Esophagus mucosa (tissue), 1 donor: ENCODE measurements at regions not wholly inside any gene's neighbourhood (a gene's known extent, or its start where the extent isn't known, plus 50 kb on each side); places are given as distances from the start of the nearest gene placed in this dataset.

Experiments used
- ATAC-seq: fragments of 200-7000 bp; cut with Tn5 transposase; one replicate; pipeline ENCODE4 v1.9.1; 2020
- donor health status: DM: yes; HTN: yes; CAD: no.

DNA sequence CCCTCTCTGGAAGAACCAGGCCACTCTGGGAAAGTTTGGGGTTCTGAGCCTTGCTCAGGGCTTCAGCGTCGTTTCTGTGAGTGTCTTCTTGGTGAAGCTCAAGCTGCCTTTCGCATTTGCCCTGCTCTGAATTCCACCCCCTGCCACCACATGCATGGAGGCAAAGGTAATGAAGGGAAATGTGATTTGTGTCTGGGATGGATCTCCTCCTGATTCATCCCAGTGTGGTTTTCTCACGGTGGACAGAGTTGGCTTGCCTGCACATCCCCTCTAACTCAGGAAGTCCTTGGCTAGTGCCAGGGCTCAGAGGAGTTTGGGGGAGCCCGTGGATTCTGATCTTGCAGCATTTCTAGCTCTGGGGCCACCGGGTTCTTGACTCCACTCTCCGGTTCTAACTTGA is 173.6 kb upstream of the RAB4A start:
- no peak for ATAC-seq

DNA sequence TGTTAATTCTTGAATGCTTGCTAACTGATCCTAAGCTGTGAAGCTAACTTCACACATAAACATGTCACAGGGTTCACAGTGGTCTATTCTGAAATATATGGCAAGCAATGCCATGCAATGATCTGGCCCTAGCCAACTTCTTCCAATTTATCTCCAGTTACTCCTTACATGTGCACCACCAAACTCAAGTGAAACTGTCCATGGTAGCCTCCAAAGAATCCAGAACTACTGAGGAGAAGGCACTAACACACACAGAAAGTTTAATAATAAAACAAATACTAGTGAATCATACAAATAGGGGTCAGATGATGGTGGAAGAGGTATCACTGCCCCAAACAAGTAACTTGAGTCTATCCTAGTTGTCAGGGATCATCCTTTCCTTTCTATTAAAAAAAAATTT is 172.6 kb upstream of the RAB4A start:
- ATAC-seq, result no peak

- no peak for ATAC-seq
These were observed 171.9 kb upstream of the RAB4A start for GRCh38 chr1:229098903-229099578.

DNA sequence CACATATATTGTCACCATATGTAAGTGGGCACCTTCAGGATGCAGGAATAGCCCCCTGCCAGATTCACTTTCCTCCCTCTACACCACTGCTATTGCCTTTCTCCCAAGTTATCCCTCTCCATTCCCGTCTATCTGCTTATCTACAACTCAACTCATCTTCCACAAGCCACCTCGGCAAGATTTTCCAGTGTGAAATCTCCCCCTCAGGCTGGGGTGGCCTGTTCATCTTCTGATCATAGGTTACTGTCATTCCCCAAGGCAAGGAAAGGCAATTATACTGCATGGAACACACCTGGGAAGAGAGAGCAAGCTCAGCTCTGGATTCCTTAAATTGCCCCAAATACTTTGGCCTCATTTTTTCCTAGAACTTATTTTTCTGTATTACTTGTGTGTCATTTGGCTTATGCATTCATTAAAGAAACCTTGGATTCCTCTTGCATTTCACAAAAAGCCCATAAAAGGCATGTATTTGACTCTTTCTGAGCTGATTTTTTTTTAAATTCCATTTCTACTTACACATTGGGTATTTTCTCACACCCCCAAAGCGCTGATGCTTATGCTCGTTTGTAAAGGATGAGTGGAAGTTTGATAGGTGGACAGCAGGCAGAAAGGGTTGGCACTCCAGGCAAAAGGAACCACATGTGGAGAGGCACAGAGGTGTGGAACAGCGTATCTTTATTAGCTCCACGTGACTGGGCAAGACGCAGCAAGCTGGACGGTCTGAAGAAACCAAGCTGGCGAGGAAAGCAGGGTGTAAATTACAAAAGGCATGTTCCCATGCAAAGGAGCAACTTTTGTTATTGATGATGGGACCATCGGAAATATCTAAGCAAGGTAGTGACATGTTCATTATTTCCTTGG is 169.7 kb upstream of the RAB4A start:
- peak; percentile 75 for ATAC-seq

DNA sequence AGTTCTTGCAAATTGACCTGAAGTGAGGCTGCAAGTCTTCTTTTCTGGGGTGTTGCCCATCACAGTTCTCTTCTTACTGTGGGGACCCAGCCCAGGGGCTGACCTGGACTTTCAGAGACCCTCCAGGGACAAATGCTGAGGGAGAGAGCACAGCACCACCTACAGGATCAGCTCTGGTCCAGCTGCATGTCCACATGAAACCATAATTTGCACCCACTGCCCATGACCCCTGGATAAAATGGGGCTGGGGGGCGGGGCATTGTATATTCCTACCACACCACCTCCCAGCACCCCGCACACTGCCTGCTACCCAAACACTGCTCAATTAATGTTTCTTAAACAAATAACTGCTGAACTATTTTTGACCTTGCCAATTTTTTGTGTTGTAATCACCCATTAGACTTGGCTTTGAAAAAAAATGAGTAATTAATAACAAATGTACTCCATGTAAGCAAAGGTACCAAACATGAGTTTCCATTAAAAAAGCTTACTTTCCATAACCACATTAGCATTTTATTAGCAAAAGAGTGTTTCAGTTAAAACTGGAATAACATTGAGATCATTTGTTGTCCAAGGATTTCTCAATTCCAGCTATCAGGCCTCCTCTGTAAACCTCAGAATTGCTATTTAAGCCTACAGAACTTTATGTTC is 168.0 kb upstream of the RAB4A start:
- no peak for ATAC-seq

DNA sequence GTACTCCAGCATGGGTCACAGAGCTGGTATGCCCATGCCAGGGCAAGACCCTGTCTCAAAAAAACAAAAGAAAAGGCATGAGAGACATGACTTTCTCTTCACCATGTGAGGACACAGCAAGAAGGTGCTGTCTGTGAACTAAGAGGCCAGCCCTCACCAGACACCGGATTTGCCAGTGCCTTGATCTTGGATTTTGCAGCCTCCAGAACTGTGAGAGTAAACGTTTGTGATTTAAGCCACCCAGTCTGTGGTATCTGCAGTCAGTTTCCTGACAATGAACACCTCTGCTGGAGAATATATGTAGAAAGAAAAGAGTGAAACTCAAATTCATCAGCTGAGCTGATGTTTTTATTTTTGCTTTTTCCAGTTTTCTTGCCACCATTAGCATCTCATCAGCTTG is 166.3 kb upstream of the RAB4A start:
- no peak for ATAC-seq

DNA sequence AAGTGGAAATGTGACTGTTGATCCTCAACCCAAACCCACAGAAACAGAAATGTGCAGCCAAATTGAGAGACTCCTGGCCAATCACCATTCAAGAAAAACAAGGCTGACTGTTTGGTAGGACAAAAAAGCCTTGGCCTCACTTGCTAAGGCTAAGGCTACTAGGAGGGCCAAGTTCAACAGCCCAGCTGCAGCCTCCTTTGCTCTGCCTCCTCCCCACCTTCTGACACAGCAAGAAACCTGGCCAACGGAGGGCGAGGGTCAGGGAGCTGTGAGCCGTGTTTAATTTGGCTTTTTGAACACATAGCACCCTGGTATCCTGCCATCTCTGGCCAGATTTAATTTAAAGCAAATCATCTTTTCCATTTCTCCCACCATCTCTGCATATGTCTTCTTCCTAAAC is 165.8 kb upstream of the RAB4A start:
- no peak for ATAC-seq

- ATAC-seq, result no peak
These were observed 164.9 kb upstream of the RAB4A start for GRCh38 chr1:229105822-229106525.

- ATAC-seq, result no peak
These were observed 164.3 kb upstream of the RAB4A start for GRCh38 chr1:229106526-229107125.

- no peak for ATAC-seq
These were observed 163.6 kb upstream of the RAB4A start for GRCh38 chr1:229107304-229107815.

DNA sequence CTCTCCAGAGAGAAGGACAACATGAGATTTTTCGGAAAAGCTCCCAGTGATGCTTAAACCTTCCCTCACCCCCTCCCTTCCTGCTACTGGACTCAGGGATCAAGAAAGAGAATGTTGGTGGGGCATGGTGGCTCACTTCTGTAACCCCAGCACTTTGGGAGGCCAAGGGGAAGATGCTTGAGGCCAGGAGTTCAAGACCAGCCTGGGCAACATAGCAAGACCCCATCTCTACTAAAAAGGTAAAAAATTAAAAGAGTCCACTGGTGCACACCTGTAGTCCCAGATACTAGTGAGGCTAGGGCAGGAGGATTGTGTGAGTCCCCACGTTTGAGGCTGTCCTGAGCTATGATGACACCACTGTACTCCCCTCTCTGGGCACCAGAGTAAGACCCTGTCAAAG is 162.9 kb upstream of the RAB4A start:
- ATAC-seq, result no peak

GRCh38 chr1:229108598-229109201 is 162.2 kb upstream of the RAB4A start:
- no peak for ATAC-seq

- ATAC-seq, result no peak
These were observed 161.6 kb upstream of the RAB4A start for GRCh38 chr1:229109320-229109761.

GRCh38 chr1:229110986-229111385 is 159.9 kb upstream of the RAB4A start:
- no peak for ATAC-seq

DNA sequence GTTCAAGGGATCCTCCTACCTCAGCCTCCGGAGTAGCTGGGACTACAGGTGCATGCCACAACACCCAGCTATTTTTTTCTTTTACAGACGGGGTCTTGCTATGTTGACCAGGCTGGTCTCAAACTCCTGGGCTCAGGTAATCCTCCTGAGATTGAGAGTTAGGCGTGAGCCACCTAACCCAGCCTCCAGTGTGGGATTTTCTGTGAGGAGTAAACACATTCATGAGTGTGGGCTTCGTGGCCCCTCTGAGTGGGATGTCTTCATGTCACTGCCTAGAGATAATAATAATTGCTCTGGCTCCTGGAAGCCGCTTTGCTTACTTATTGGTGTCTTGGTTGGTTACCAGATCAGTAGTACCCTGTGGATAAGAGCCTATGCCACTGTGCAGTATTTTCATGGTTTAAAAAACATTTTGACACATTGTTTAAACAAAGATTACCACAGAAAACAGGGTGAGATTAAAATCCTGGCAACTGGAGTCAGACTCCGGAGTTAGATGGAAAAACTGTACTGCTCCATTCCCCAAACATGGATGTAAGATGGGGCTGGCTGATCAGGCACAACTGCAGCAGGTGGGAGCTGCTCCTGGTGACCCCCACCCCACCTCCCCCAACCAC is 159.1 kb upstream of the RAB4A start:
- no peak for ATAC-seq

DNA sequence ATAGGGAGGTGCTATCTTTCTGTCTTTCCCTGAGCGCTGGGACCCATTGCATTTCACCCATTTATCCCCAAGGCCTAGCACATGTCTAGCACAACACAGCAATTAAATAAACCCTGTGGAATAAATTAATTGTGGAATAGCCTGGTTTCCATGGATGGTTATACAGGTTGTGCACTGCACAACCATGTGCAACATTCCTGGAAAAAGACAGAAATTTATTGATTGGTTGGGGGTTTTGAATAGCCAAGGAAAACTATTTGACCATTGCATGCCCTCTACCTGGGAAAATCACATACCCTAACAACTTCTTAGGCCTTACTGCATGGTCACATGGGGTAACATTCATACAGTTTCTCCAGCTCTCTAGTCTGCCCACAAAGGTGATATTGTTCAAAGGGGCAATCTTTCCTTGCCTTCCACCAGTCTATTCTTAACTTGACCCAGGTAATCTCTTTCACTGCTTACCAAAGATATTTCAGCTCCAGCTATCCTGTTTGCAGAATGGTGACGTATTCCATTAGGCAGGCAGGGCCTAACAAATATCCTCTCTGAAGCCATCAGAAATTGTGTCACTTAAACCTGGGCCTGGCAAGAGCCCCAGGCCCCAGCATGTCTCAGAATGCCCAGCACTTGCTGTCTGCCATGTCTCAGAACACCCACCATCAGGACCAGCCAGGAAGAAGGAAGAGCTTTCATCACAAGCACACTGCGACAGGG is 157.9 kb upstream of the RAB4A start:
- ATAC-seq, result no peak

DNA sequence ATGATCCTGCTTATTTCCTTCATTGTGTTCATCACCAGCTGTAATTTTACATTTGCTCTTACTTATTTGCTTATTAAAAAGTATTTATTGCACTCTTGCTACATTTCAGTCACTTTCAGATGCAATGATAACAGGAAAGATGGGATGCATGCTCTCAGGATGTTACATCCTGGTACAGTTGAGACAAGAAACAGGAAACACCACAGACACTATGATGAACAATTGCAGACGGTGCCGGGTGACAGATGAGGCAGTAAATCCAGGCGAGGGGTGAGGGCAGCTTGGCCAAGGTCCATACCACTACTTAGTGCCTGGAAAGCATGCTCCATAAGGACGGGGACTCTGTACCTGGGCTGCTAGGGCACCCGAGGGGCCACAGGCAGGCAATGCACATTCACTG is 156.6 kb upstream of the RAB4A start:
- no peak for ATAC-seq

- no peak for ATAC-seq
These were observed 156.0 kb upstream of the RAB4A start for GRCh38 chr1:229114850-229115365.

- no peak for ATAC-seq
These were observed 154.8 kb upstream of the RAB4A start for GRCh38 chr1:229116114-229116513.

DNA sequence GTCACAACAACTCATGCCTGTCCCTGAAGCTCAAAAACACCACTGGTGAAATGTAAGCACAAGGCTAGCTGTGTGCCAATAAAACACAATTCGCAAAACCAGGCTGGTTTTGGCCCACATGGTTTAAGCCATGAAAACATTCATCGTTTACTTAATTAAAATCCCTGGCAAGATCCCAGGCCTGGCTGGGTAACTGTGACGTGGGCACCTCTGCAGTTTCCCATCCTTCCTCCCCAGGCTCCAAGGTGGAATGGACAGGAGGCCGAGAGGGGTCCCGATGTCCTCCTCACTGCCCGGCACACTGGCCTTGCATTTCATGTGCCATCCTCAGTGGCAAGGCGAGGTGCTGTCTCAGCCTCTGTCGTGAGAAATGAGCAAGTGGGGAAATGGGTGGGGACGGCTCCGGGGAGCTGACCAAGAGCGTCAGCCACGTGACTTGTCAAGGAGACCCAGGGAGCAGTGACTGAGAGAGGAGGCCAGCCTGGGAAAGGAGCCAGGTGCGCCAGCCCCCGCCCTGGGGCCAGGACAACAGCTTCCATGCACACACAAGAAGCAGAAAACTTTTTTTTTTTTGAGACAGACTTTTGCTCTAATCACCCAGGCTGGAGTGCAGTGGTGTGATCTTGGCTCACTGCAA is 153.1 kb upstream of the RAB4A start:
- peak; percentile 26 for ATAC-seq
